GM12865 (cell line): ENCODE measurements at regions not wholly inside any gene's neighbourhood (a gene's known extent, or its start where the extent isn't known, plus 50 kb on each side); places are given as distances from the start of the nearest gene placed in this dataset.
A peak's percentile ranks its signal among the peaks of the same experiment; 100 is the strongest.

ENCODE experiments used
- DNase-seq: peaks from one replicate; pipeline ENCODE4 v3.0.0; 2010; ENCODE audit warnings: low read depth
- H3K4me3 ChIP-seq: 2 replicates; pipeline ENCODE4 v1.5.1; 2011; ENCODE audit warnings: mild to moderate bottlenecking, low read depth, low read length, control low read depth
- TF ChIP-seq, protein P1 (sequence below): IDR thresholded peaks from 2 replicates; pipeline ENCODE4 v1.5.1; 2011; ENCODE audit warnings: low read length, control low read depth, low read depth, inconsistent platforms; ENCODE audit not compliant: insufficient read depth; ENCODE audit errors: missing control alignments

DNA sequence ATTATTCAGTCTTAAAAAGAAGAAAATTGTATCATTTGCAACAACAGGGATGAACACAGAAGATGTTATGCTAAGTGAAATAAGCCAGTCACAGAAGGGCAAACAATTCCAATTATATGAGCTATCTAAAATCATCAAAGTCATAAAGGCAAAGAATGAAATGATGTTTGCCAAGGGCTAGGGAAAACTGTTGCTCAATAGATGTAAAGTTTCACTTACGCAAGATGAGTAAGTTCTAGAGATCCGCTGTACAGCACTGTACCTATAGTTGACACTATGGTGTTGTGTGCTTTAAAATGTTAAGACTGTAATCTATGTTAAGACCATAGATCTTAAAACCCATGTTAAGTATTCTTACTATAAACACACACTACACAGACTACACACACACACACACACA is 904.6 kb upstream of the LRRN3 start:
- TF ChIP-seq, protein P1, sequence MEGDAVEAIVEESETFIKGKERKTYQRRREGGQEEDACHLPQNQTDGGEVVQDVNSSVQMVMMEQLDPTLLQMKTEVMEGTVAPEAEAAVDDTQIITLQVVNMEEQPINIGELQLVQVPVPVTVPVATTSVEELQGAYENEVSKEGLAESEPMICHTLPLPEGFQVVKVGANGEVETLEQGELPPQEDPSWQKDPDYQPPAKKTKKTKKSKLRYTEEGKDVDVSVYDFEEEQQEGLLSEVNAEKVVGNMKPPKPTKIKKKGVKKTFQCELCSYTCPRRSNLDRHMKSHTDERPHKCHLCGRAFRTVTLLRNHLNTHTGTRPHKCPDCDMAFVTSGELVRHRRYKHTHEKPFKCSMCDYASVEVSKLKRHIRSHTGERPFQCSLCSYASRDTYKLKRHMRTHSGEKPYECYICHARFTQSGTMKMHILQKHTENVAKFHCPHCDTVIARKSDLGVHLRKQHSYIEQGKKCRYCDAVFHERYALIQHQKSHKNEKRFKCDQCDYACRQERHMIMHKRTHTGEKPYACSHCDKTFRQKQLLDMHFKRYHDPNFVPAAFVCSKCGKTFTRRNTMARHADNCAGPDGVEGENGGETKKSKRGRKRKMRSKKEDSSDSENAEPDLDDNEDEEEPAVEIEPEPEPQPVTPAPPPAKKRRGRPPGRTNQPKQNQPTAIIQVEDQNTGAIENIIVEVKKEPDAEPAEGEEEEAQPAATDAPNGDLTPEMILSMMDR: no peak
- no peak for DNase-seq
- no peak overlapping the region for H3K4me3 ChIP-seq

DNA sequence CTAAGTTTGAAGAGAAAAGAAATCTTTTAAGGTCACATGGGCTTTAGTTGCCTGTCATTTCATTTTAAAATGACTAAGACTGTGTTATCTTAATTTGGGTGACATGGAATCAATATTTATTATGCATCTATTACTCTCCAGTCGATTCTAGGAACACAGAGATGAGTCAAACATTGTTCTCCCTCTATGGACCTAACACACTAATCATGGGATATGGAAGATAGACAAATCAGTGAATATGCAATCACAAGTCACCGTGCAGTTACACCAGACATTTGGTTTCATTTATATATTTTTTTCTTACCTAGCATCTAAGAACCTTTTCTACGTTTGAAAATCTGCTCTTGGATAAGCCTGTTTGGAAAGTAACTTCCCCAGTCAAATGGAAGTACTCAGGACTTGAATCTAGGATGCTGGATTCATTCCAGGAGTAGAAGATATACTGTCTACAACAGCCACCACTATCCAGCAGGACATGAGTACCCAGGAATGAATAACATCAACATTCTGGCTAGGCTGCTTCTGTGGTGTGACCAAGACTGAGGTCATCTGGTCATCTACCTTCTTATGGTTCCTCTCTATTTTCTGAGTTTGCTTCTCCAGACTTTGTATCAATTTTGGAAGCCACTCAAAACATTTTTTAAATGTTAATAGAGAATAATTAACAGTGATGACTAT is 902.9 kb upstream of the LRRN3 start:
- DNase-seq: no peak
- H3K4me3 ChIP-seq: no peak overlapping the region
- TF ChIP-seq, protein P1: no peak

DNA sequence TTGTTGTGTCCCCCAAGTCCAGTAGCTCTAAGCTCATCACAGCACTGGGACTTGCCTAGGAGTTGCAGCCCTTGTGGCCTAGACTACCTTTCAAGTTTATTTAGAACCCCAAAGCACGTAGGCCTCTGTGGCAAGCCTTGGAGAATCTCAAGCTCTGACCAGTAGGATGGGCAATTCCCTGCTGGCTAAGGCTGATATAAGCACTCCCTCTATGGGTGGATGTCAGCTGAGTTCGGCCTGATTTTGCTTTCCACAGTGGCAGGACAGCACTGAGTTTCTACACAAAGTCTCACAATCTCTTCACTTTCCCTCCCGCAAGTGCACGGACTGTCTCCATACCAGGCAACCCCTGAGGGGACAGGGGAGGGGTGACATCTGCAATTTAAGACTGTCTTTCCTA is 886.4 kb upstream of the LRRN3 start:
- TF ChIP-seq, protein P1: peak; percentile 7
- H3K4me3 ChIP-seq: no peak overlapping the region

DNA sequence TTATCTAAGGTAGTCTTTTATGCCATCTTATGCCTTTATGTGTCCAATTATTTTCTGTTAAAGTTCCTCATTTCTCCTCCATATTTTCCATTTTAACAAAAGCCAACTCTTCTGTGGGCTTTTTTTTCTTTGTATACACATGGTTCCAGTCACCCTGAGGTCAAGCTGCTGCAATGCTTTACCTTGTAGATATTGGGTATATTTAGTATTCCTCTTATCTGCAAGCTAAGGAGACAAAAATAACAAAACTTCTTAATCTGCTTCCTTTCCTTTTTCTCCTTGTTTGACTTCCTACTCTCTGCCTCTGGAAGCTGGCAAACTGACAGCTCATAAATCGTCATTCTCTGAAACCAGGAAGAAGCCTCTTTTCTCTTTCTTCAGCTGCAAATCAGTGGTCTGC is 885.0 kb upstream of the LRRN3 start:
- H3K4me3 ChIP-seq: no peak overlapping the region
- TF ChIP-seq, protein P1: no peak
- no peak for DNase-seq

More for the DNA sequence above, 886.4 kb upstream of the LRRN3 start:
- peak; percentile 2 for DNase-seq

DNA sequence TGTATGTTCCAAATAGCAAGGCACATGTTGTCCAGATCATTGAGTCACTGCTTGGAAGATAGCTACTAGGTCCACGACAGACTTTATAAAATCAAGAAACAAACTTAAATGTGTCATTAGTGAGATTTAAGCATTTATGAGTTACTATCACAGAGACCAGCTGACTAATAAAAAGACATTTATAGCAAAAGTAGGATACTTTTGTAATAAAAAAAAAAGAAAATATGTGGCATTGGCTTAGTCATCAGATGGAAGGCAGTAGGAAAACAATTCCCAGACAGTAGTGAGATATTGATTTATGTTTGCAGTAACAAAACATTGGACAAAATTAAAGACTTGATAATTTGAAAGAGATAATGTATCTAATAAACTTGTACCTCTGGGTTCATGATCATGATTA is 881.0 kb upstream of the LRRN3 start:
- H3K4me3 ChIP-seq: no peak overlapping the region
- DNase-seq: no peak
- TF ChIP-seq, protein P1: no peak

DNA sequence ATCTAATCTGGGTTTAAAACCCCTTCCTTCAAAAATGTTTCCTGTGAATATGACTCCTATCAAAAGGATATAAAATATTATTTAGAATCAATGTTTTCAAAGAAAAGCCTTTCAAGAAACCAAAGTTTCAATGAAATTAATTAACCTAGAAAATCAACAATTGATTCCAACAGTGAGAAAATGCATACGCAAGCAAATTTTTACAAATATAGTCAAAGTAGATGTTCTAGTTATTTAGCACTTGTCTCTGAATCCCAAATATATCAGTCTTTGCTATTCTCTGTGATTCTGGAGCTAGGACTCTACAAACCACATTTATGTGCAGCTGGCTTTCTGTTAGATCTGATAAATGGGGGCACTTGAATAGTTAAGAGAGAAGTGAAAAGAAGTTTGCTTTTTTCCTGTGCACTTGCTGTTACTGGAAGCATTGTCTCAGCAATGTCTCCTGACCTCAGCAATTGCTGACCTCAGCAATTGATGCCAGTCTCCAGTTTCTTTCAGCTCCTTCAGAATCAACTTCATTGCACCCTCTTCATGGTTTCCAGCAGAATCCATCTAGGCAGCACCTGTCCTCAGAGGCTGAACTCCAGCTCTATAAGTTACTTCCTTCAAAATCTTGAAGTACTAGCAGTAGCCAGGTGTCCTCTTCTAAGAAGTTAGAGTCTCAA is 879.9 kb upstream of the LRRN3 start:
- no peak overlapping the region for H3K4me3 ChIP-seq
- DNase-seq: no peak
- TF ChIP-seq, protein P1: no peak
